Left ventricle myocardium inferior (tissue), 1 donor: ENCODE measurements at regions not wholly inside any gene's neighbourhood (a gene's known extent, or its start where the extent isn't known, plus 50 kb on each side); places are given as distances from the start of the nearest gene placed in this dataset.

ENCODE experiments used
- DNase-seq: peaks from one replicate; pipeline ENCODE4 v3.0.0-alpha.2; 2020
- H3K27ac ChIP-seq: fragments of 200-600 bp; replicated peaks from 2 replicates; pipeline ENCODE4 v1.8.0; 2021
- H3K27me3 ChIP-seq: fragments of 200-600 bp; 2 replicates; pipeline ENCODE4 v1.8.0; 2021; ENCODE audit warnings: low read depth
- H3K36me3 ChIP-seq: fragments of 200-600 bp; 2 replicates; pipeline ENCODE4 v1.8.0; 2021
- H3K4me1 ChIP-seq: fragments of 200-600 bp; 2 replicates; pipeline ENCODE4 v1.8.0; 2021
- H3K4me3 ChIP-seq: fragments of 200-600 bp; 2 replicates; pipeline ENCODE4 v1.8.0; 2021; ENCODE audit warnings: mild to moderate bottlenecking, moderate library complexity
- H3K9me3 ChIP-seq: fragments of 200-600 bp; replicated peaks from 2 replicates; pipeline ENCODE4 v1.8.0; 2021
- CTCF ChIP-seq: fragments of 200-600 bp; IDR thresholded peaks from 2 replicates; pipeline ENCODE4 v1.8.0; 2021; ENCODE audit warnings: antibody characterized with exemption, mild to moderate bottlenecking, borderline replicate concordance
- intact Hi-C: fragments of 100-400 bp; cut with micrococcal nuclease; formaldehyde crosslinking; loops from one replicate; pipeline ENCODE4 v1.11.0; 2022
- donor health status: DM: no; HTN: yes; CAD: no; lungs with severe emphysema.

GRCh38 chr1:199866210-199866617 is 161.3 kb upstream of the NR5A2 start:
- H3K4me1 ChIP-seq: no peaks in the 10 kb centered on the region
- H3K27ac ChIP-seq: no peak overlapping the region
- no peak for TF ChIP-seq CTCF
- no peaks in the 10 kb centered on the region for H3K36me3 ChIP-seq
- intact Hi-C loops: no loop called here
- no peak overlapping the region for H3K4me3 ChIP-seq
- peaks cover 15% of the 10 kb centered on the region for H3K27me3 ChIP-seq
- DNase-seq: no peak
- no peaks in the 10 kb centered on the region for H3K9me3 ChIP-seq

DNA sequence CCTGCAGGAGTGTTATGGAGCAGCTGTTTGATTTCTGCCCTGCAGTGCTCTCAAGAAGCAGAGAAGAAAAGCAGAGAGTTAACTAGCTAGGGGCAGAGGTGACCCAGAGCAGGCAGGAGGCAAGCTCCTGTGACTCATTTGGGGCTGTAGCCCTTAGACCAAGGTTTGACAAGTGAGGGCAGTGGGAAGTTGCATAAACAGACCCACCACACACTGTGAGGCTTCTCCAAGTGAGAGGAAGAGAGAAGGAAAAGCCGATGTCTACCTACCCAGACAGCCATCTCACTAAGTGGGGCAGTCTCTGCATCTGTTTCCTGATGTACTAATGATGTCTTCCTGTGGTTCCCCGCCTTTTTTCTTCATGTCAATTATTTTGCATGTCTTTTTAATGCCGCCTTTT is 159.9 kb upstream of the NR5A2 start:
- Histone ChIP-seq H3K27ac (no peak overlapping the region), H3K27me3 (peaks cover 8% of the 10 kb centered on the region), H3K4me3 (no peak overlapping the region), H3K9me3 (no peaks in the 10 kb centered on the region), H3K36me3 (no peaks in the 10 kb centered on the region), H3K4me1 (no peaks in the 10 kb centered on the region)
- no peak for DNase-seq
- intact Hi-C loops: no loop called here
- no peak for TF ChIP-seq CTCF

GRCh38 chr1:199868777-199869176 is 158.7 kb upstream of the NR5A2 start:
- H3K27ac ChIP-seq: no peak overlapping the region
- H3K4me1 ChIP-seq: no peaks in the 10 kb centered on the region
- TF ChIP-seq CTCF: no peak
- peaks cover 8% of the 10 kb centered on the region for H3K27me3 ChIP-seq
- DNase-seq: no peak
- no peak overlapping the region for H3K4me3 ChIP-seq
- H3K36me3 ChIP-seq: no peaks in the 10 kb centered on the region
- H3K9me3 ChIP-seq: no peaks in the 10 kb centered on the region
- intact Hi-C loops: no loop called here

DNA sequence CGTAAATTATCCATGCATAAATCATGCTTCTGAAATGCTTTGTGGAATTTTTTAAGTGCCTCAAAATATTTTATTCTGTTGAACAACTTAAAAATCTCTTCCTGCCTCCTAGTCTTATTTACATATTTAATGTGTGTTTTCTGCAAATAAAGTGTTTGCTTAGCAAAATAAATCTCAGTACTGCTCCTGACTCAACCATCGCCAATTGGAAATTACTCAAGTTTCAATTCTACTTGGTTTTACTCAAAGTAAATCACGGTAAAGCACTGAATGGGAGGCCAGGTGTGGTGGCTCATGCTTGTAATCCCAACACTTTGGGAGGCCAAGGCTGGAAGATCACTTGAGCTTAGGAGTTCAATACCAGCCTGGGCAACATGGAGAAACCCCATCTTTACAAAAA is 152.2 kb upstream of the NR5A2 start:
- Histone ChIP-seq H3K4me1 (no peaks in the 10 kb centered on the region), H3K9me3 (no peaks in the 10 kb centered on the region), H3K27me3 (no peaks in the 10 kb centered on the region), H3K27ac (no peak overlapping the region), H3K4me3 (no peak overlapping the region), H3K36me3 (no peaks in the 10 kb centered on the region)
- no peak for TF ChIP-seq CTCF
- DNase-seq: no peak
- intact Hi-C loops: no loop called here

DNA sequence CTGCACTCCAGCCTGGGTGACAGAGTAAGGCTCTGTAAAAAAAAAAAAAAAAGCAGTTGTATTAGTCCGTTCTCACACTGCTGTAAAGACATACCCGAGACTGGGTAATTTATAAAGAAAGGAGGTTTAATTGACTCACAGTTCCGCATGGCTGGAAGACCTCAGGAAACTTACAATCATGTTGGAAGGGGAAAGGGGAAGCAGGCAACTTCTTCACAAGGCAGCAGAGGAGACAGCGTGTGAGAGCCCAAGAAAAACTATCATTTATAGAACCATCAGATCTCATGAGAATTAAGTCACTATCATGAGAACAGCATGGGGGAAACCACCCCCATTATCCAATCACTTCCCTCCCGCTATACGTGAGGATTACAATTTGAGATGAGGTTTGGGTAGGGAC is 151.7 kb upstream of the NR5A2 start:
- Histone ChIP-seq H3K36me3 (no peaks in the 10 kb centered on the region), H3K4me3 (no peak overlapping the region), H3K9me3 (no peaks in the 10 kb centered on the region), H3K27me3 (no peaks in the 10 kb centered on the region), H3K27ac (no peak overlapping the region), H3K4me1 (no peaks in the 10 kb centered on the region)
- no peak for TF ChIP-seq CTCF
- intact Hi-C loops: no loop called here
- DNase-seq: no peak
